ENCODE measurements at regions not wholly inside any gene's neighbourhood (a gene's known extent, or its start where the extent isn't known, plus 50 kb on each side); places are given as distances from the start of the nearest gene placed in this dataset.
"Not testable (repeated sequence)": the region's sequence is repeated elsewhere in the genome, so short reads cannot be mapped to it uniquely, and the experiment has no call there.

DNA sequence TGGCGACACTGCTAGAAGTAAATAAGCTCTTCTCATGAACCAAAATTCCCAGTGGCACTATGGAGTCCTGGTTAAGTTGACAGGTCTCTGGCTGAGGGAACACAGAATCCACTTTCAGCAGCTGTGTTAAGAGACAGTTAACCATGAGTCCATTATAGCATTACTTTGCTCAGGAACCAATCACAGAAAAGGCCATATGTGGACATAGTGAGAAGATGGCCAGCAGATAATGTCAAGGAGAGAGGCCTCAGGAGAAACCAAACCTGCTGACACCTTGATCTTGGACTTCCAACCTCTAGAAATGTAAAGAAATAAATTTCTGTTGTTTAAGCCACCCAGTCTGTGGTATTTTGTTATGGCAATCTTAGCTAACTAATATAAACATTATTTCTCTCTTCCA is 88.7 kb upstream of the SPTLC1 start:
- TF ChIP-seq, protein P1, sequence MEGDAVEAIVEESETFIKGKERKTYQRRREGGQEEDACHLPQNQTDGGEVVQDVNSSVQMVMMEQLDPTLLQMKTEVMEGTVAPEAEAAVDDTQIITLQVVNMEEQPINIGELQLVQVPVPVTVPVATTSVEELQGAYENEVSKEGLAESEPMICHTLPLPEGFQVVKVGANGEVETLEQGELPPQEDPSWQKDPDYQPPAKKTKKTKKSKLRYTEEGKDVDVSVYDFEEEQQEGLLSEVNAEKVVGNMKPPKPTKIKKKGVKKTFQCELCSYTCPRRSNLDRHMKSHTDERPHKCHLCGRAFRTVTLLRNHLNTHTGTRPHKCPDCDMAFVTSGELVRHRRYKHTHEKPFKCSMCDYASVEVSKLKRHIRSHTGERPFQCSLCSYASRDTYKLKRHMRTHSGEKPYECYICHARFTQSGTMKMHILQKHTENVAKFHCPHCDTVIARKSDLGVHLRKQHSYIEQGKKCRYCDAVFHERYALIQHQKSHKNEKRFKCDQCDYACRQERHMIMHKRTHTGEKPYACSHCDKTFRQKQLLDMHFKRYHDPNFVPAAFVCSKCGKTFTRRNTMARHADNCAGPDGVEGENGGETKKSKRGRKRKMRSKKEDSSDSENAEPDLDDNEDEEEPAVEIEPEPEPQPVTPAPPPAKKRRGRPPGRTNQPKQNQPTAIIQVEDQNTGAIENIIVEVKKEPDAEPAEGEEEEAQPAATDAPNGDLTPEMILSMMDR (IDR thresholded peaks at IDR 0.05; ENCODE audit: low read depth, low read length) = not testable (repeated sequence)
- not testable (repeated sequence) for TF ChIP-seq EZH2phosphoT487 (IDR thresholded peaks at IDR 0.05; ENCODE audit: low read depth)

Data from OCI-LY3 (cell line).